ENCODE measurements at regions not wholly inside any gene's neighbourhood (a gene's known extent, or its start where the extent isn't known, plus 50 kb on each side); places are given as distances from the start of the nearest gene placed in this dataset.

GRCh38 chr9:7229571-7229970, 471.8 kb downstream of the KDM4C start:
- no peak for DNase-seq

- no peak for DNase-seq
Measured at GRCh38 chr9:7228726-7229125, 471.0 kb downstream of the KDM4C start.

GRCh38 chr9:7227951-7228350, 470.2 kb downstream of the KDM4C start:
- DNase-seq: no peak

DNA sequence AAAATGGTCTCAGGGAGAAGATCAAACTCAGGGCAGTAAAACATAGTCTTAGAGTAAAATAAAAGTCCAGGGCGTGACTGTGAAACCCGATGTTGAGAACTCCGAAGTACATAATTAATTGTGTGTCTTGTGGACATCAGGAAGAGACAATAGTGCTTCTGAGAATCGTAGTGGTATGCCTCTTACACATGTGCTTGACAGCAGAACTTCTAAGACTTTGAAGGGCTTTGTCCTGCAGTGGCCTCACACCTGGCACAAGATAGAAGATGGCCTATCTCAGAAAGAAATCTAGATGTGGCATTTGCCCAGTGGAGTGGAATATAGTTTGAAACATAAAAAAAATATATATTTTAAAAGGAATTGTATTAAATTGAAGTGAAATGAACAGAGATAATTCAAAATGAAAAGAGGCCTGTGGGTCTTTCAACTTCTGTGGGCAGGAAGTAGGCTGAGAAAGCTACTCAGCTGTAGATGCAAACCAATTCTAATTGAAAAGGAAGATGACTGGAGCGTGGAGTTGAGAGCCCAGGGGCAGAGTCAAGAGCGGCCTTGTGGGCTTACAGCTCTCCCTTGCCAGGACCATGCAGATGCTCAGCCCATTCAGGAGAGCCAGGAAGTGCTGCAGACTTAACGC, 468.4 kb downstream of the KDM4C start:
- DNase-seq: no peak

All from NCI-H2029 treated with DMSO at 0.1 percent for 48 hours (cell line).